Psoas muscle (tissue), 7 donors: ENCODE measurements at regions not wholly inside any gene's neighbourhood (a gene's known extent, or its start where the extent isn't known, plus 50 kb on each side); places are given as distances from the start of the nearest gene placed in this dataset.
A peak's percentile ranks its signal among the peaks of the same experiment; 100 is the strongest.

Experiments
- ATAC-seq, 4 donors: fragments of 200-7000 bp; cut with Tn5 transposase; one replicate each; pipeline ENCODE4 v1.9.1; 2020; ENCODE audit warnings: moderate library complexity in 3 of 4, mild to moderate bottlenecking in 2 of 4
- DNase-seq, 2 donors: peaks; one replicate each; pipeline ENCODE4 v3.0.0-alpha.2; 2020
- H3K27ac ChIP-seq: fragments of 200-600 bp; one replicate; pipeline ENCODE4 v1.8.0; 2022
- H3K27me3 ChIP-seq, 3 donors: fragments of 200-600 bp in 1 of 3; one replicate each; pipeline versions ENCODE4 v1.6.1 to v1.8.0; 2013 to 2022; ENCODE audit warnings: low read length in 2 of 3, mild to moderate bottlenecking in 2 of 3, moderate library complexity in 1 of 3; ENCODE audit not compliant: insufficient read depth in 3 of 3
- H3K36me3 ChIP-seq, 2 donors: fragments of 200-600 bp in 1 of 2; one replicate each; pipeline versions ENCODE4 v1.6.1 to v1.8.0; 2013 to 2022; ENCODE audit warnings: low read depth in 1 of 2, mild to moderate bottlenecking in 1 of 2, moderate library complexity in 1 of 2; ENCODE audit not compliant: insufficient read depth in 1 of 2
- H3K4me1 ChIP-seq: fragments of 200-600 bp; one replicate; pipeline ENCODE4 v1.8.0; 2022
- H3K4me3 ChIP-seq: fragments of 200-600 bp; one replicate; pipeline ENCODE4 v1.8.0; 2022; ENCODE audit warnings: mild to moderate bottlenecking
- H3K9me3 ChIP-seq: fragments of 200-600 bp; one replicate; pipeline ENCODE4 v1.8.0; 2022
- WGBS, 3 donors: extraction: QIAGEN DNeasy Blood & Tissue Kit; methylation state at CpG; one replicate each; pipeline versions ENCODE4 v1.1.6 to v1.1.7; 2013; 5-methylcytosine and 5-hydroxymethylcytosine counted together
- intact Hi-C, 2 donors: fragments of 100-400 bp; cut with DNase I; formaldehyde crosslinking; loops; one replicate each; pipeline versions ENCODE4 v1.11.0 to v1.14.2; 2022
- TF ChIP-seq, protein P1 (sequence below): fragments of 200-600 bp; IDR thresholded peaks from one replicate; pipeline ENCODE4 v1.8.0; 2022; ENCODE audit warnings: antibody characterized with exemption
- donor health status: healthy with polysubstance abuse.
- donor health status: DM: no; HTN: no; CAD: no; lungs with moderate emphysema.
- donor health status: Bipolar disorder and iron deficiency.
- donor health status: healthy.
- donor health status: DM: yes; HTN: yes; CAD: no.
- donor health status: DM: no; HTN: no; CAD: no.
- donor health status: DM: yes; HTN: yes; CAD: no.

DNA sequence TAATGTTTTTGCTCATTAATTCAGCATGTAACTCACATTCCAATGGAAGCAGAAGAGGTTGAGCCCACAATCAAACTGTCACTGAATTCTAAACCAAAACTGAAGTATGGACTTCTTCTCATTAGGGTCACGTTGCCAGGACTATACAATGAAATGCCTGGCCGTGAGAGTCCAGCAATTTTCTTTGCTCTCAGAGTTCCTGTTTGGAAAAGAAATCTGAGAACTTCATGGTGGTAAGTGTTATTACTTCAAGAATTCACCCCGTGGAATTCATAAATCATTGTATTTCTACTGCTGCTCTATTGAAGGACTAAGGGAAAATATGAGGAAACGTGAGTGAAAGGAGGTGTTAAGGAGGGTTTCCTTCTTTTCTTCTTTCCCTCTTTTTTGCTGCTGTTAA is 441.8 kb upstream of the AKR1E2 start:
- no peak overlapping the region for H3K4me3 ChIP-seq
- DNase-seq = no peak
- intact Hi-C loops = no loop called here
- TF ChIP-seq, protein P1, sequence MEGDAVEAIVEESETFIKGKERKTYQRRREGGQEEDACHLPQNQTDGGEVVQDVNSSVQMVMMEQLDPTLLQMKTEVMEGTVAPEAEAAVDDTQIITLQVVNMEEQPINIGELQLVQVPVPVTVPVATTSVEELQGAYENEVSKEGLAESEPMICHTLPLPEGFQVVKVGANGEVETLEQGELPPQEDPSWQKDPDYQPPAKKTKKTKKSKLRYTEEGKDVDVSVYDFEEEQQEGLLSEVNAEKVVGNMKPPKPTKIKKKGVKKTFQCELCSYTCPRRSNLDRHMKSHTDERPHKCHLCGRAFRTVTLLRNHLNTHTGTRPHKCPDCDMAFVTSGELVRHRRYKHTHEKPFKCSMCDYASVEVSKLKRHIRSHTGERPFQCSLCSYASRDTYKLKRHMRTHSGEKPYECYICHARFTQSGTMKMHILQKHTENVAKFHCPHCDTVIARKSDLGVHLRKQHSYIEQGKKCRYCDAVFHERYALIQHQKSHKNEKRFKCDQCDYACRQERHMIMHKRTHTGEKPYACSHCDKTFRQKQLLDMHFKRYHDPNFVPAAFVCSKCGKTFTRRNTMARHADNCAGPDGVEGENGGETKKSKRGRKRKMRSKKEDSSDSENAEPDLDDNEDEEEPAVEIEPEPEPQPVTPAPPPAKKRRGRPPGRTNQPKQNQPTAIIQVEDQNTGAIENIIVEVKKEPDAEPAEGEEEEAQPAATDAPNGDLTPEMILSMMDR = no peak
- no peak for ATAC-seq
- 23 to 34% (median 24%) methylated on average over 4 of the region's 4 CpGs for WGBS, 3 donors
- peaks cover 4% of the 10 kb centered on the region for H3K4me1 ChIP-seq
- H3K36me3 ChIP-seq = no peaks in the 10 kb centered on the region
- no peak overlapping the region for H3K27ac ChIP-seq
- H3K9me3 ChIP-seq = no peaks in the 10 kb centered on the region
- H3K27me3 ChIP-seq = no peaks in the 10 kb centered on the region

DNA sequence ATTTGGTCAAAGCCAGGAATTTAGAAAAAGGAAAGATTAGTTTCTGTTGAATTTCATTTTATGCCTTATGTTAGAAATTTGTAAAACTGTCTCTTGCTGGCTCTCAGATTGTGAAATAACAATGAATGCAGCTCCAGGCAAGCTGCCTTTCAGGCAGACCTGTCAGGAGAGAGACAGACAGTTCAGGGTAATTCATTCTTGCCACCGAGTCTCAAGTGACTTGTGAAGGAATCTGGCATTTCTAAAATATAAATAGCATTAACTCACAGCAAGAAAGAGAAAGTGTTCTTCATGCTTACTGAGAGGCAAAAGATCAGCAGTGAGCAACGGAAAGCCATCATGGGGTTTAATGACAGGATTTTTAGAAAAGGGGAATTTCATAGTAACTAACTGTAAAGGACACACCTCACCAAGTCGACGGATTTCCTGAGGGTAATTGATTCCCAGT is 442.3 kb upstream of the AKR1E2 start:
- Histone ChIP-seq H3K9me3 (no peaks in the 10 kb centered on the region), H3K4me3 (peak overlapping the region; percentile 30), H3K36me3 (no peaks in the 10 kb centered on the region), H3K4me1 (peaks cover 4% of the 10 kb centered on the region), H3K27ac (no peak overlapping the region), H3K27me3 (no peaks in the 10 kb centered on the region)
- ATAC-seq (peak in 3 of 4 donors; percentile 25 to 63 (median 49)), DNase-seq (no peak)
- TF ChIP-seq, protein P1 = no peak
- intact Hi-C loops = no loop called here
- 3 to 11% (median 6%) methylated on average over 4 of the region's 4 CpGs for WGBS, 3 donors

DNA sequence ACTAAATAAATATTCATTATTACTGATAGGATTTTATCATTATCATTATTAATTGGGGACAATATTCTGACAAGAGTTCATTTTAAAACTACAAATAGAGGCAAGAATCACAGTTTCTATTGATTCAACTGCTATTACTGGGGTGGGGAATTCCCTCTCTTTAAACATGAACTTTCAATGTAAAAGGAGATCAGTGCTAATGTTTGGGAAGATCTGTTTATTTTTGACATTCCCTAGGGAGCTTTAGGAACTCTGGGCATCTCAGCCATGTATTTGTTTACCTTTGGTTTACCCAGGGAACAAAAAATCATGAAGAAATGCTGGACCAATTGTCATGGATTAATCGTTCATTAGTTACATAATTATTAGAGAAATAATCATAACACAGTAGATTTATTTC is 443.2 kb upstream of the AKR1E2 start:
- H3K4me1 ChIP-seq = peaks cover 4% of the 10 kb centered on the region
- no peaks in the 10 kb centered on the region for H3K9me3 ChIP-seq
- TF ChIP-seq, protein P1 = no peak
- DNase-seq (no peak), ATAC-seq (no peak)
- intact Hi-C loops = no loop called here
- H3K36me3 ChIP-seq = no peaks in the 10 kb centered on the region
- no peak overlapping the region for H3K4me3 ChIP-seq
- no peak overlapping the region for H3K27ac ChIP-seq
- no peaks in the 10 kb centered on the region for H3K27me3 ChIP-seq
- WGBS, 3 donors = 32 to 50% (median 49%) methylated on average over 1 of the region's 1 CpG

DNA sequence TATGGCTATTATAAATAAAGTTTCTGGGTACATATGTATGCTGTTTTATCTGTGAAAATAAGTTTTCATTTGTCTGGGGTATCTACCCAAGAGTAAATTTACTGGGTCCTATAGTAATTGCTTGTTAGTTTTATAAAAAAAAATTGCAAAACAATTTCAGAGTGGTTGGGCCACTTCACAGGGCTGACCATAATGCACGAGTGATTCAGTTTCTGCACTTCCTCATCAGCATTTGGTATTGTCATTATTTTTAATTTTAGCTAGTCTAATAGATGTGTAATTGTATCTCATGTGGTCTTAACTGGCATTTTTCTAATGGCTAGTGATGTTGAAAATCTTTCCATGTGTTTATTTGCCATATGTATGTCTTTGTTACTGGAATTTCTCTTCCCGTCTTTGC is 452.4 kb upstream of the AKR1E2 start:
- Histone ChIP-seq H3K27me3 (no peaks in the 10 kb centered on the region), H3K9me3 (no peaks in the 10 kb centered on the region), H3K36me3 (no peaks in the 10 kb centered on the region), H3K4me3 (no peak overlapping the region), H3K4me1 (peaks cover 13% of the 10 kb centered on the region), H3K27ac (peak overlapping the region; percentile 58)
- DNase-seq (no peak), ATAC-seq (no peak)
- intact Hi-C loops = no loop called here
- WGBS, 3 donors = 72 to 77% (median 77%) methylated on average over 2 of the region's 2 CpGs
- TF ChIP-seq, protein P1 = no peak

- Histone ChIP-seq H3K27ac (peak overlapping the region; percentile 58), H3K4me3 (no peak overlapping the region), H3K4me1 (peaks cover 13% of the 10 kb centered on the region), H3K9me3 (no peaks in the 10 kb centered on the region), H3K36me3 (no peaks in the 10 kb centered on the region), H3K27me3 (no peaks in the 10 kb centered on the region)
- TF ChIP-seq, protein P1 = no peak
- intact Hi-C loops = no loop called here
- no peak for ATAC-seq
- DNase-seq = no peak
- 84 to 88% (median 86%) methylated on average over 4 of the region's 4 CpGs for WGBS, 3 donors
Measured at GRCh38 chr10:4373098-4373497, 452.9 kb upstream of the AKR1E2 start.
